ENCODE measurements at regions not wholly inside any gene's neighbourhood (a gene's known extent, or its start where the extent isn't known, plus 50 kb on each side); places are given as distances from the start of the nearest gene placed in this dataset.

GRCh38 chr16:73143576-73144422 lies 95.9 kb upstream of the ZFHX3 start:
- H3K36me3 ChIP-seq (ENCODE audit: control insufficient read depth, insufficient read depth, low read length): no peaks in the 10 kb centered on the region
- no peak overlapping the region for H3K4me3 ChIP-seq (ENCODE audit: insufficient read depth, low read depth, low read length)
- no peaks in the 10 kb centered on the region for H3K9me3 ChIP-seq (ENCODE audit: control insufficient read depth, low read length)
- H3K27ac ChIP-seq (ENCODE audit: insufficient read depth, low read depth, low read length, poor library complexity, severe bottlenecking): no peak overlapping the region
- no peaks in the 10 kb centered on the region for H3K27me3 ChIP-seq (ENCODE audit: control insufficient read depth, insufficient read depth, low read length, poor library complexity, severe bottlenecking)
- WGBS, 2 experiments: 87 to 89% methylated on average over 12 to 14 of the region's 14 CpGs
- H3K4me1 ChIP-seq (ENCODE audit: control insufficient read depth, insufficient read depth, low read length): peaks cover 3% of the 10 kb centered on the region

- H3K9me3 ChIP-seq (ENCODE audit: control insufficient read depth, low read length): no peaks in the 10 kb centered on the region
These were observed 95.1 kb upstream of the ZFHX3 start for GRCh38 chr16:73143002-73143401.

GRCh38 chr16:73142053-73142854 lies 94.3 kb upstream of the ZFHX3 start:
- WGBS, 2 experiments: 94 to 97% methylated on average over 8 to 9 of the region's 9 CpGs
- peaks cover 3% of the 10 kb centered on the region for H3K4me1 ChIP-seq (ENCODE audit: control insufficient read depth, insufficient read depth, low read length)
- H3K4me3 ChIP-seq (ENCODE audit: insufficient read depth, low read depth, low read length): no peak overlapping the region
- H3K27me3 ChIP-seq (ENCODE audit: control insufficient read depth, insufficient read depth, low read length, poor library complexity, severe bottlenecking): no peaks in the 10 kb centered on the region
- no peaks in the 10 kb centered on the region for H3K36me3 ChIP-seq (ENCODE audit: control insufficient read depth, insufficient read depth, low read length)
- H3K27ac ChIP-seq (ENCODE audit: insufficient read depth, low read depth, low read length, poor library complexity, severe bottlenecking): no peak overlapping the region
- no peaks in the 10 kb centered on the region for H3K9me3 ChIP-seq (ENCODE audit: control insufficient read depth, low read length)

More at GRCh38 chr16:73143002-73143401, 95.1 kb upstream of the ZFHX3 start:
- no peaks in the 10 kb centered on the region for H3K36me3 ChIP-seq (ENCODE audit: control insufficient read depth, insufficient read depth, low read length)
- WGBS, 2 experiments: 94% methylated on average over 6 of the region's 6 CpGs
- peaks cover 3% of the 10 kb centered on the region for H3K4me1 ChIP-seq (ENCODE audit: control insufficient read depth, insufficient read depth, low read length)
- no peaks in the 10 kb centered on the region for H3K27me3 ChIP-seq (ENCODE audit: control insufficient read depth, insufficient read depth, low read length, poor library complexity, severe bottlenecking)
- H3K27ac ChIP-seq (ENCODE audit: insufficient read depth, low read depth, low read length, poor library complexity, severe bottlenecking): no peak overlapping the region
- no peak overlapping the region for H3K4me3 ChIP-seq (ENCODE audit: insufficient read depth, low read depth, low read length)

GRCh38 chr16:73140929-73141328 lies 93.0 kb upstream of the ZFHX3 start:
- Histone ChIP-seq H3K9me3 (ENCODE audit: control insufficient read depth, low read length) (no peaks in the 10 kb centered on the region), H3K36me3 (ENCODE audit: control insufficient read depth, insufficient read depth, low read length) (no peaks in the 10 kb centered on the region), H3K27ac (ENCODE audit: insufficient read depth, low read depth, low read length, poor library complexity, severe bottlenecking) (no peak overlapping the region), H3K4me3 (ENCODE audit: insufficient read depth, low read depth, low read length) (no peak overlapping the region), H3K27me3 (ENCODE audit: control insufficient read depth, insufficient read depth, low read length, poor library complexity, severe bottlenecking) (no peaks in the 10 kb centered on the region), H3K4me1 (ENCODE audit: control insufficient read depth, insufficient read depth, low read length) (peaks cover 3% of the 10 kb centered on the region)
- 90 to 100% methylated on average over 4 of the region's 4 CpGs for WGBS, 2 experiments

- no peak overlapping the region for H3K4me3 ChIP-seq (ENCODE audit: insufficient read depth, low read depth, low read length)
- H3K9me3 ChIP-seq (ENCODE audit: control insufficient read depth, low read length): no peaks in the 10 kb centered on the region
- no peaks in the 10 kb centered on the region for H3K27me3 ChIP-seq (ENCODE audit: control insufficient read depth, insufficient read depth, low read length, poor library complexity, severe bottlenecking)
- no peaks in the 10 kb centered on the region for H3K36me3 ChIP-seq (ENCODE audit: control insufficient read depth, insufficient read depth, low read length)
- H3K4me1 ChIP-seq (ENCODE audit: control insufficient read depth, insufficient read depth, low read length): no peaks in the 10 kb centered on the region
- H3K27ac ChIP-seq (ENCODE audit: insufficient read depth, low read depth, low read length, poor library complexity, severe bottlenecking): no peak overlapping the region
- WGBS, 2 experiments: 84 to 86% methylated on average over 5 to 6 of the region's 7 CpGs
These were observed 83.4 kb upstream of the ZFHX3 start for GRCh38 chr16:73131156-73131862.

GRCh38 chr16:73129455-73129854 lies 81.5 kb upstream of the ZFHX3 start:
- H3K36me3 ChIP-seq (ENCODE audit: control insufficient read depth, insufficient read depth, low read length): no peaks in the 10 kb centered on the region

GRCh38 chr16:73126525-73126853 lies 78.6 kb upstream of the ZFHX3 start:
- Histone ChIP-seq H3K27ac (ENCODE audit: insufficient read depth, low read depth, low read length, poor library complexity, severe bottlenecking) (no peak overlapping the region), H3K9me3 (ENCODE audit: control insufficient read depth, low read length) (no peaks in the 10 kb centered on the region), H3K4me1 (ENCODE audit: control insufficient read depth, insufficient read depth, low read length) (no peaks in the 10 kb centered on the region), H3K36me3 (ENCODE audit: control insufficient read depth, insufficient read depth, low read length) (no peaks in the 10 kb centered on the region), H3K27me3 (ENCODE audit: control insufficient read depth, insufficient read depth, low read length, poor library complexity, severe bottlenecking) (no peaks in the 10 kb centered on the region), H3K4me3 (ENCODE audit: insufficient read depth, low read depth, low read length) (no peak overlapping the region)
- WGBS, 2 experiments: 85 to 92% methylated on average over 6 of the region's 6 CpGs

More at GRCh38 chr16:73129455-73129854, 81.5 kb upstream of the ZFHX3 start:
- Histone ChIP-seq H3K4me3 (ENCODE audit: insufficient read depth, low read depth, low read length) (no peak overlapping the region), H3K27ac (ENCODE audit: insufficient read depth, low read depth, low read length, poor library complexity, severe bottlenecking) (no peak overlapping the region), H3K27me3 (ENCODE audit: control insufficient read depth, insufficient read depth, low read length, poor library complexity, severe bottlenecking) (no peaks in the 10 kb centered on the region), H3K9me3 (ENCODE audit: control insufficient read depth, low read length) (no peaks in the 10 kb centered on the region), H3K4me1 (ENCODE audit: control insufficient read depth, insufficient read depth, low read length) (no peaks in the 10 kb centered on the region)
- WGBS, 2 experiments: 92 to 96% methylated on average over 13 of the region's 13 CpGs

GRCh38 chr16:73125850-73126524 lies 78.1 kb upstream of the ZFHX3 start:
- H3K9me3 ChIP-seq (ENCODE audit: control insufficient read depth, low read length): no peaks in the 10 kb centered on the region
- no peak overlapping the region for H3K4me3 ChIP-seq (ENCODE audit: insufficient read depth, low read depth, low read length)
- no peak overlapping the region for H3K27ac ChIP-seq (ENCODE audit: insufficient read depth, low read depth, low read length, poor library complexity, severe bottlenecking)
- 74 to 77% methylated on average over 6 to 7 of the region's 7 CpGs for WGBS, 2 experiments
- no peaks in the 10 kb centered on the region for H3K36me3 ChIP-seq (ENCODE audit: control insufficient read depth, insufficient read depth, low read length)
- H3K4me1 ChIP-seq (ENCODE audit: control insufficient read depth, insufficient read depth, low read length): no peaks in the 10 kb centered on the region
- no peaks in the 10 kb centered on the region for H3K27me3 ChIP-seq (ENCODE audit: control insufficient read depth, insufficient read depth, low read length, poor library complexity, severe bottlenecking)

- H3K27me3 ChIP-seq (ENCODE audit: control insufficient read depth, insufficient read depth, low read length, poor library complexity, severe bottlenecking): no peaks in the 10 kb centered on the region
- no peaks in the 10 kb centered on the region for H3K9me3 ChIP-seq (ENCODE audit: control insufficient read depth, low read length)
- H3K36me3 ChIP-seq (ENCODE audit: control insufficient read depth, insufficient read depth, low read length): no peaks in the 10 kb centered on the region
- WGBS, 2 experiments: 95 to 99% methylated on average over 3 to 4 of the region's 4 CpGs
- H3K4me1 ChIP-seq (ENCODE audit: control insufficient read depth, insufficient read depth, low read length): no peaks in the 10 kb centered on the region
- no peak overlapping the region for H3K4me3 ChIP-seq (ENCODE audit: insufficient read depth, low read depth, low read length)
- no peak overlapping the region for H3K27ac ChIP-seq (ENCODE audit: insufficient read depth, low read depth, low read length, poor library complexity, severe bottlenecking)
These were observed 76.9 kb upstream of the ZFHX3 start for GRCh38 chr16:73124665-73125375.

All from ectodermal cell (in vitro differentiated cells).